Suprapubic skin (tissue), 4 donors: ENCODE measurements at regions not wholly inside any gene's neighbourhood (a gene's known extent, or its start where the extent isn't known, plus 50 kb on each side); places are given as distances from the start of the nearest gene placed in this dataset.
"Not testable (repeated sequence)": the region's sequence is repeated elsewhere in the genome, so short reads cannot be mapped to it uniquely, and the experiment has no call there.

Source experiments
- DNase-seq, 2 donors: peaks; one replicate each; pipeline ENCODE4 v3.0.0-alpha.2; 2019; ENCODE audit warnings: low spot score in 2 of 2
- H3K27ac ChIP-seq: fragments of 200-600 bp; sonication (generic); one replicate; pipeline ENCODE4 v1.5.1; 2019
- H3K27me3 ChIP-seq: fragments of 200-600 bp; sonication (generic); one replicate; pipeline ENCODE4 v1.5.1; 2019
- H3K36me3 ChIP-seq: fragments of 200-600 bp; sonication (generic); one replicate; pipeline ENCODE4 v1.5.1; 2019
- H3K4me1 ChIP-seq: fragments of 200-600 bp; sonication (generic); one replicate; pipeline ENCODE4 v1.5.1; 2019
- H3K4me3 ChIP-seq: fragments of 200-600 bp; sonication (generic); one replicate; pipeline ENCODE4 v1.5.1; 2019; ENCODE audit warnings: mild to moderate bottlenecking
- H3K9me3 ChIP-seq: fragments of 200-600 bp; sonication (generic); one replicate; pipeline ENCODE4 v1.5.1; 2019
- CTCF ChIP-seq, 2 donors: fragments of 200-600 bp in 1 of 2; fragments of 450-650 bp in 1 of 2; sonication (generic) in 1 of 2; IDR thresholded peaks; one replicate each; pipeline ENCODE4 v1.5.1; 2016 to 2019; ENCODE audit warnings: antibody characterized with exemption in 2 of 2, mild to moderate bottlenecking in 1 of 2, moderate library complexity in 1 of 2
- EP300 ChIP-seq: sonication (generic); formaldehyde crosslinking; IDR thresholded peaks from one replicate; pipeline ENCODE4 v1.6.1; 2017; ENCODE audit warnings: antibody characterized with exemption
- POLR2A ChIP-seq, 2 donors: fragments of 450-650 bp; IDR thresholded peaks; one replicate each; pipeline ENCODE4 v1.6.1; 2017; ENCODE audit warnings: antibody characterized with exemption in 2 of 2, mild to moderate bottlenecking in 2 of 2, moderate library complexity in 2 of 2
- POLR2AphosphoS5 ChIP-seq, 3 donors: sonication (generic); formaldehyde crosslinking; IDR thresholded peaks; one replicate each; pipeline ENCODE4 v1.6.1; 2017; ENCODE audit warnings: antibody characterized with exemption in 3 of 3
- WGBS: methylation state at CpG from one replicate; pipeline ENCODE4 v1.1.5; 2018; 5-methylcytosine and 5-hydroxymethylcytosine counted together

- 83% methylated on average over 3 of the region's 3 CpGs for WGBS
- no peaks in the 10 kb centered on the region for H3K36me3 ChIP-seq
- TF ChIP-seq POLR2AphosphoS5 (IDR thresholded peaks at IDR 0.05) (no peak), EP300 (no peak), POLR2A (IDR thresholded peaks at IDR 0.05) (no peak), CTCF (IDR thresholded peaks at IDR 0.05) (no peak)
Observed at GRCh38 chr7:142511374-142511773, 237.9 kb upstream of the PRSS1 start.

DNA sequence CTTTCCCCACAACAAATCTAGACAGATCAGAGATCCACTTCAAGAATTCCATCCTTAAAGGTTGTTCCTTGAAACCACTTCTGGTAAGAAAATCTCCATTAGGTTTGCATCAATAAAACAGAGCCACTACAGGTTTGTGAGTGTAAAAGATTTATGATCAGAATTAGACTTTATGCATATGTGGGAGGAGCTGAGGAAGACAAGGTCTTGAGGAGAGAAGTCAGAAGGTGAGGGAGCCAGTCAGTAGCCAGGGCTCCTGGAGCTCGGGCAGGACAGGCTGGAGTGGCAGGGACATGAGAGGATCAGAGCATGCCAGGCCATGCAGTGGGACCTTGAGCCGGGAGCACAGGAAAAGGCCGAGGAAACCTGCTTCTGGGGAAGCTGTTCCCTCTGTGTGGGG, 240.0 kb upstream of the PRSS1 start:
- not testable (repeated sequence) for H3K4me3 ChIP-seq, H3K4me1 ChIP-seq, DNase-seq, H3K36me3 ChIP-seq, H3K27ac ChIP-seq, H3K9me3 ChIP-seq, H3K27me3 ChIP-seq
- 59% methylated on average over 3 of the region's 3 CpGs for WGBS

More at GRCh38 chr7:142511374-142511773, 237.9 kb upstream of the PRSS1 start:
- H3K9me3 ChIP-seq = no peaks in the 10 kb centered on the region
- H3K4me1 ChIP-seq = peaks cover 19% of the 10 kb centered on the region
- H3K27ac ChIP-seq = no peak overlapping the region
- H3K27me3 ChIP-seq = no peaks in the 10 kb centered on the region
- H3K4me3 ChIP-seq = no peak overlapping the region
- no peak for DNase-seq

GRCh38 chr7:142508251-142508650, 241.0 kb upstream of the PRSS1 start:
- H3K27ac ChIP-seq = no peak overlapping the region
- H3K4me1 ChIP-seq = peaks cover 7% of the 10 kb centered on the region
- no peaks in the 10 kb centered on the region for H3K9me3 ChIP-seq
- WGBS = 51% methylated on average over 4 of the region's 4 CpGs
- H3K36me3 ChIP-seq = no peaks in the 10 kb centered on the region
- H3K4me3 ChIP-seq = no peak overlapping the region
- no peak for DNase-seq
- TF ChIP-seq CTCF (IDR thresholded peaks at IDR 0.05) (no peak), EP300 (no peak), POLR2A (IDR thresholded peaks at IDR 0.05) (no peak), POLR2AphosphoS5 (IDR thresholded peaks at IDR 0.05) (no peak)
- H3K27me3 ChIP-seq = peaks cover 4% of the 10 kb centered on the region

DNA sequence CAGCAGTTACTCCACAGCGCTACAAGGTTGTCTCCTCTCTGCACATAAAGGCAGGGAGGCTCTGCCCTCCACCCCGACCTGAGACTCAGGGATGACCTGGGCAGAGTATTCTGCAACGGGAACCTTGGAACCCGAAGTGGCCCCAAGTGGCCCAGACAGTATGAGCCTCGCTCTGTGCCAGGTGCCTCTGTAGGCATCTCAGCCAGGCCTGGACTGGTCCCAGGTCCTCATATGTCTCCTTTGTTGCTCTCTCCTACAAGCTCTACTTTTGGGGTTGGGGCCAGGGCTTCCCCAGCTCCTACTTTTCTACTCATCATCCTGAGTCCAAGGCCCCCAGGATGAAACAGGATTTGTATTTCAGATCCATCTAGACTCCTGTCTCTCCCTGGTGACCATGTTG, 241.5 kb upstream of the PRSS1 start:
- Histone ChIP-seq H3K27ac (no peak overlapping the region), H3K27me3 (peaks cover 7% of the 10 kb centered on the region), H3K9me3 (no peaks in the 10 kb centered on the region), H3K36me3 (no peaks in the 10 kb centered on the region), H3K4me1 (peaks cover 7% of the 10 kb centered on the region), H3K4me3 (no peak overlapping the region)
- TF ChIP-seq POLR2A (IDR thresholded peaks at IDR 0.05) (no peak), CTCF (IDR thresholded peaks at IDR 0.05) (no peak), EP300 (no peak), POLR2AphosphoS5 (IDR thresholded peaks at IDR 0.05) (no peak)
- no peak for DNase-seq
- WGBS = 78% methylated on average over 5 of the region's 5 CpGs

- DNase-seq, H3K27me3 ChIP-seq, H3K4me1 ChIP-seq, H3K9me3 ChIP-seq, H3K36me3 ChIP-seq, H3K4me3 ChIP-seq, H3K27ac ChIP-seq: not testable (repeated sequence)
- WGBS = 91% methylated on average over 5 of the region's 5 CpGs
Observed at GRCh38 chr7:142507066-142507465, 242.2 kb upstream of the PRSS1 start.

DNA sequence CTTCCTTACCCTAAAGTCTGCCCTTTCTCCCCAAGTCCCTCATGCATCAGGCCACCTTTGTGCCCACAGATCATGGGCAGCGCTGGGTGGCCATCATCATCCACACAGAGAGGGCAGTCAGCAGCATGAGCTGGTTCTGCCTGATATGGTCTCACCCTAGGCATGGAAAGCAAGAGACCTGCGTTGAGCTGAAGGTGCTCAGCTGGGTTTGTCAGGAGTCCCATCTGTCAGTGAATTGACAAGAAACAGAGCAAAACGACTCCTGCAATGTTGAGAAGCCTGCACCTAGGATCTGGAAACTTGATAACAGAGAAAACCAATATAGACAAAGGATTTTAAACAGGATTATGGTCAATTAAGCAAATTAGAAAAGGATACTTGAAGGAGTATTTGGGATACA, 242.7 kb upstream of the PRSS1 start:
- Histone ChIP-seq H3K36me3 (no peaks in the 10 kb centered on the region), H3K4me1 (peaks cover 7% of the 10 kb centered on the region), H3K4me3 (no peak overlapping the region), H3K27ac (no peak overlapping the region), H3K9me3 (no peaks in the 10 kb centered on the region), H3K27me3 (peaks cover 7% of the 10 kb centered on the region)
- TF ChIP-seq POLR2A (IDR thresholded peaks at IDR 0.05) (no peak), EP300 (no peak), CTCF (IDR thresholded peaks at IDR 0.05) (no peak), POLR2AphosphoS5 (IDR thresholded peaks at IDR 0.05) (no peak)
- 87% methylated on average over 3 of the region's 3 CpGs for WGBS
- no peak for DNase-seq

- not testable (repeated sequence) for H3K36me3 ChIP-seq, H3K27me3 ChIP-seq, H3K27ac ChIP-seq, DNase-seq, H3K9me3 ChIP-seq, H3K4me3 ChIP-seq, H3K4me1 ChIP-seq
- WGBS = 56% methylated on average over 8 of the region's 8 CpGs
Observed at GRCh38 chr7:142503949-142504348, 245.3 kb upstream of the PRSS1 start.
